ENCODE measurements at regions not wholly inside any gene's neighbourhood (a gene's known extent, or its start where the extent isn't known, plus 50 kb on each side); places are given as distances from the start of the nearest gene placed in this dataset.

DNA sequence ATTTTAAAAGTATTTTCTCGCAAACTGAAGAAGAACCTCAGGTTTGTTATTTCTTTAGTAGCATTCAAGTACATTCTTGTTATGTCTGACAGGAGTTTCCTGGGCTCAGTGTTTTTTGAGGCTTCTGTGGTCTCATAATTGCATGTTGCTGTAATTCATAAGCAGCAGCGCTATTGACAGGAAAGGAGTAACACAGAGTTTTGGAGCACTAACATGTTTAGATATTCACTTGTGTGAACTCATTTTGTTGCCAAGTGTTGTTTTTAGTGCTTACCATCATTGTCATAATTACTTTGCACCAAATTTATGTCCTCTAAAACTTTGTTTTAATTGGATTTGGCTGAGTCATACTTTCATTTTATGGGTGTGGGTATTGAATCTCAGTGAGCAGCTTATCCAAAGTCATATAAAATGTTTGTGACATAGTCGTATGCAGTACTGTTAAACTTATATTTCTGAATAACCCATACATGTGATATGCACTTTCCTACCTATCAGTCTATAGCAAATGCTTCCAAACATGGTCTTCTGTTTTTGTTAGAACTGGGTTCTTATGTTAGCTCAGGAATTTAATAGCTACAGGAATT, 358.7 kb upstream of the CTSO start:
- TF ChIP-seq, protein P1, sequence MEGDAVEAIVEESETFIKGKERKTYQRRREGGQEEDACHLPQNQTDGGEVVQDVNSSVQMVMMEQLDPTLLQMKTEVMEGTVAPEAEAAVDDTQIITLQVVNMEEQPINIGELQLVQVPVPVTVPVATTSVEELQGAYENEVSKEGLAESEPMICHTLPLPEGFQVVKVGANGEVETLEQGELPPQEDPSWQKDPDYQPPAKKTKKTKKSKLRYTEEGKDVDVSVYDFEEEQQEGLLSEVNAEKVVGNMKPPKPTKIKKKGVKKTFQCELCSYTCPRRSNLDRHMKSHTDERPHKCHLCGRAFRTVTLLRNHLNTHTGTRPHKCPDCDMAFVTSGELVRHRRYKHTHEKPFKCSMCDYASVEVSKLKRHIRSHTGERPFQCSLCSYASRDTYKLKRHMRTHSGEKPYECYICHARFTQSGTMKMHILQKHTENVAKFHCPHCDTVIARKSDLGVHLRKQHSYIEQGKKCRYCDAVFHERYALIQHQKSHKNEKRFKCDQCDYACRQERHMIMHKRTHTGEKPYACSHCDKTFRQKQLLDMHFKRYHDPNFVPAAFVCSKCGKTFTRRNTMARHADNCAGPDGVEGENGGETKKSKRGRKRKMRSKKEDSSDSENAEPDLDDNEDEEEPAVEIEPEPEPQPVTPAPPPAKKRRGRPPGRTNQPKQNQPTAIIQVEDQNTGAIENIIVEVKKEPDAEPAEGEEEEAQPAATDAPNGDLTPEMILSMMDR (IDR thresholded peaks at IDR 0.05; ENCODE audit: extremely low read depth in 1 of 2, insufficient read depth in 1 of 2, low read depth in 1 of 2, low read length in 2 of 2) = no peak
- TF ChIP-seq POLR2A (IDR thresholded peaks at IDR 0.05; ENCODE audit: low read depth, low read length) = no peak
- no peak for TF ChIP-seq JUN (IDR thresholded peaks at IDR 0.05; ENCODE audit: borderline replicate concordance, insufficient read depth, insufficient read length, low read depth)
- no peak for TF ChIP-seq EZH2 (IDR thresholded peaks at IDR 0.05; ENCODE audit: borderline replicate concordance, low read depth, low read length, severe bottlenecking)
- TF ChIP-seq MYC (IDR thresholded peaks at IDR 0.05; ENCODE audit: low read depth, low read length) = no peak

Measured in endothelial cell of umbilical vein (primary cell).